ENCODE measurements at regions not wholly inside any gene's neighbourhood (a gene's known extent, or its start where the extent isn't known, plus 50 kb on each side); places are given as distances from the start of the nearest gene placed in this dataset.
"Not testable (repeated sequence)": the region's sequence is repeated elsewhere in the genome, so short reads cannot be mapped to it uniquely, and the experiment has no call there.

DNA sequence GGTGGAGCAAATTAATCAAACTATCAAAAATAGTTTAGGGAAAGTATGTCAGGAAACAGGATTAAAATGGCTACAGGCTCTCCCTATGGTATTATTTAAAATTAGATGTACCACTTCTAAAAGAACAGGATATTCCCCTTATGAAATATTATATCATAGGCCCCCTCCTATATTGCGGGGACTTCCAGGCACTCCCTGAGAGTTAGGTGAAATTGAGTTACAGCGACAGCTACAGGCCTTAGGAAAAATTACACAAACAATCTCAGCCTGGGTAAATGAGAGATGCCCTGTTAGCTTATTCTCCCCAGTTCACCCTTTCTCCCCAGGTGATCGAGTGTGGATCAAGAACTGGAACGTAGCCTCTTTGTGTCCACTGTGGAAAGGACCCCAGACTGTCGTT, 86.7 kb upstream of the DEFB108B start:
- not testable (repeated sequence) for H3K4me1 ChIP-seq (ENCODE audit: insufficient read depth); DNase-seq (ENCODE audit: low spot score); H3K27ac ChIP-seq (ENCODE audit: low read depth); H3K27ac Mint-ChIP-seq; H3K27me3 Mint-ChIP-seq (ENCODE audit: insufficient read depth, low read depth, poor library complexity); H3K9me2 ChIP-seq (ENCODE audit: insufficient read depth); H3K36me3 ChIP-seq (ENCODE audit: insufficient read depth); H4K20me1 ChIP-seq (replicated peaks; ENCODE audit: insufficient read depth); H3K27me3 ChIP-seq (ENCODE audit: insufficient read depth); H3F3A ChIP-seq (replicated peaks; ENCODE audit: low read depth); H3K36me3 Mint-ChIP-seq (ENCODE audit: low read depth); H2AFZ ChIP-seq; ATAC-seq; H3K4me3 ChIP-seq; H3K9me3 Mint-ChIP-seq; H3K4me2 ChIP-seq; H3K4me3 Mint-ChIP-seq; H3K79me2 ChIP-seq (replicated peaks; ENCODE audit: insufficient read depth)
- TF ChIP-seq, protein P1, sequence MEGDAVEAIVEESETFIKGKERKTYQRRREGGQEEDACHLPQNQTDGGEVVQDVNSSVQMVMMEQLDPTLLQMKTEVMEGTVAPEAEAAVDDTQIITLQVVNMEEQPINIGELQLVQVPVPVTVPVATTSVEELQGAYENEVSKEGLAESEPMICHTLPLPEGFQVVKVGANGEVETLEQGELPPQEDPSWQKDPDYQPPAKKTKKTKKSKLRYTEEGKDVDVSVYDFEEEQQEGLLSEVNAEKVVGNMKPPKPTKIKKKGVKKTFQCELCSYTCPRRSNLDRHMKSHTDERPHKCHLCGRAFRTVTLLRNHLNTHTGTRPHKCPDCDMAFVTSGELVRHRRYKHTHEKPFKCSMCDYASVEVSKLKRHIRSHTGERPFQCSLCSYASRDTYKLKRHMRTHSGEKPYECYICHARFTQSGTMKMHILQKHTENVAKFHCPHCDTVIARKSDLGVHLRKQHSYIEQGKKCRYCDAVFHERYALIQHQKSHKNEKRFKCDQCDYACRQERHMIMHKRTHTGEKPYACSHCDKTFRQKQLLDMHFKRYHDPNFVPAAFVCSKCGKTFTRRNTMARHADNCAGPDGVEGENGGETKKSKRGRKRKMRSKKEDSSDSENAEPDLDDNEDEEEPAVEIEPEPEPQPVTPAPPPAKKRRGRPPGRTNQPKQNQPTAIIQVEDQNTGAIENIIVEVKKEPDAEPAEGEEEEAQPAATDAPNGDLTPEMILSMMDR (conservative IDR thresholded peaks at IDR 0.05; ENCODE audit: low read depth in 2 of 2): peak in 1 of 2 experiments; percentile 44; a peak in 2 of 4 replicates
- peaks cover 23% of the 10 kb centered on the region for H3K4me1 Mint-ChIP-seq

DNA sequence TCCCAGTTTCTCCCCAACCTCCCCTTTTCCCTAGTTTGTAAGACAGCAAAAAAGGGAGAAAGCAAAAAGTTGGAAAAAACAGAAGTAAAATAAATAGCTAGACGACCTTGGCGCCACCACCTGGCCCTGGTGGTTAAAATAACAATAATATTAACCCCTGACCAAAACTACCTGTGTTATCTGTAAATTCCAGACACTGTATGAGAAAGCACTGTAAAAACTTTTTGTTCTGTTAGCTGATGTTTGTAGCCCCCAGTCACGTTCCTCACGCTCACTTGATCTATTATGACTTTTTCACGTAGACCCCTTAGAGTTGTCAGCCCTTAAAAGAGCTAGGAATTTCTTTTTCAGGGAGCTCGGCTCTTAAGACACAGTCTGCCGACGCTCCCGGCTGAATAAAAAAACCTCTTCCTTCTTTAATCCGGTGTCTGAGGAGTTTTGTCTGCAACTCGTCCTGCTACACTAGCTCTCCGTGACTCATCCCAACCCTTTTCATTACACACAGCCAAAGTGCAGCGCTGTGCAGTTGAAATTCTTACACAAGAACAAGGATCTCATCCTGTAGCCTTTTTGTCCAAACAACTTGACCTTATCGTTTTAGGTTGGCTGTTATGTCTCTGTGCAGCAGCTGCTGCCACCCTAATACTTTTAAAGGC, 83.9 kb upstream of the DEFB108B start:
- not testable (repeated sequence) for DNase-seq (ENCODE audit: low spot score); H3K27ac Mint-ChIP-seq; H3K36me3 ChIP-seq (ENCODE audit: insufficient read depth); H3K4me3 Mint-ChIP-seq; H2AFZ ChIP-seq; H3K36me3 Mint-ChIP-seq (ENCODE audit: low read depth); ATAC-seq; H3K79me2 ChIP-seq (replicated peaks; ENCODE audit: insufficient read depth); H3K27me3 ChIP-seq (ENCODE audit: insufficient read depth); H3K9me3 Mint-ChIP-seq; H3K27me3 Mint-ChIP-seq (ENCODE audit: insufficient read depth, low read depth, poor library complexity); H4K20me1 ChIP-seq (replicated peaks; ENCODE audit: insufficient read depth); H3K4me3 ChIP-seq; H3F3A ChIP-seq (replicated peaks; ENCODE audit: low read depth); H3K4me2 ChIP-seq; H3K9me2 ChIP-seq (ENCODE audit: insufficient read depth); H3K27ac ChIP-seq (ENCODE audit: low read depth)
- TF ChIP-seq, protein P1 (conservative IDR thresholded peaks at IDR 0.05; ENCODE audit: low read depth in 2 of 2): peak in 1 of 2 experiments; percentile 21; a peak in 2 of 4 replicates
- H3K4me1 ChIP-seq (ENCODE audit: insufficient read depth): peaks cover 12% of the 10 kb centered on the region; the same call in 1 of the 2 replicates
- peaks cover 39% of the 10 kb centered on the region for H3K4me1 Mint-ChIP-seq

DNA sequence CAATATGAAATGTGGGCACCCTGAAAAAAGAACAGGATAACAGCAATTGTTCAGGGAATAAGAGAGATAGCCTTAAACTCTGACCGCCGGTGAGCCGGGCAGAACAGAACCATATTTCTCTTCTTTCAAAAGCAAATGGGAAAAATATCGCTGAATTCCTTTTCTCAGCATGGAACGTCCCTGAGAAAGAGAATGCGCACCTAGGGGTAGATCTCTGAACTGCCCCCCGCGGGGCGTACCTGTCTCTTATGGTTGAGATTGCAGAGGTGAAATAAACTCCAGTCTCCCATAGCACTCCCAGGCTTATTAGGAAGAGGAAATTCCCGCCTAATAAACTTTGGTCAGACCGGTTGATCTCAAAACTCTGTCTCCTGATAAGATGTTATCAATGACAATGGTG, 82.1 kb upstream of the DEFB108B start:
- Histone ChIP-seq H3K4me2 (peak overlapping the region; percentile 48; the same call in 1 of the 2 replicates), H3K4me1 (ENCODE audit: insufficient read depth) (peaks cover 12% of the 10 kb centered on the region; the same call in 1 of the 2 replicates), H2AFZ (peak overlapping the region; percentile 10; the same call in 1 of the 2 replicates)
- H3K4me3 ChIP-seq; ATAC-seq; H3K27me3 Mint-ChIP-seq (ENCODE audit: insufficient read depth, low read depth, poor library complexity); H3K4me3 Mint-ChIP-seq; H3K36me3 Mint-ChIP-seq (ENCODE audit: low read depth); H3F3A ChIP-seq (replicated peaks; ENCODE audit: low read depth); H3K27ac ChIP-seq (ENCODE audit: low read depth); H3K9me3 Mint-ChIP-seq; H3K9me2 ChIP-seq (ENCODE audit: insufficient read depth); H3K27ac Mint-ChIP-seq; H4K20me1 ChIP-seq (replicated peaks; ENCODE audit: insufficient read depth); H3K36me3 ChIP-seq (ENCODE audit: insufficient read depth); H3K27me3 ChIP-seq (ENCODE audit: insufficient read depth); H3K79me2 ChIP-seq (replicated peaks; ENCODE audit: insufficient read depth): not testable (repeated sequence)
- DNase-seq (ENCODE audit: low spot score): peak; percentile 24
- TF ChIP-seq, protein P1 (conservative IDR thresholded peaks at IDR 0.05; ENCODE audit: low read depth in 2 of 2): peak in 1 of 2 experiments; percentile 18; a peak in 1 of 4 replicates
- peaks cover 39% of the 10 kb centered on the region for H3K4me1 Mint-ChIP-seq

DNA sequence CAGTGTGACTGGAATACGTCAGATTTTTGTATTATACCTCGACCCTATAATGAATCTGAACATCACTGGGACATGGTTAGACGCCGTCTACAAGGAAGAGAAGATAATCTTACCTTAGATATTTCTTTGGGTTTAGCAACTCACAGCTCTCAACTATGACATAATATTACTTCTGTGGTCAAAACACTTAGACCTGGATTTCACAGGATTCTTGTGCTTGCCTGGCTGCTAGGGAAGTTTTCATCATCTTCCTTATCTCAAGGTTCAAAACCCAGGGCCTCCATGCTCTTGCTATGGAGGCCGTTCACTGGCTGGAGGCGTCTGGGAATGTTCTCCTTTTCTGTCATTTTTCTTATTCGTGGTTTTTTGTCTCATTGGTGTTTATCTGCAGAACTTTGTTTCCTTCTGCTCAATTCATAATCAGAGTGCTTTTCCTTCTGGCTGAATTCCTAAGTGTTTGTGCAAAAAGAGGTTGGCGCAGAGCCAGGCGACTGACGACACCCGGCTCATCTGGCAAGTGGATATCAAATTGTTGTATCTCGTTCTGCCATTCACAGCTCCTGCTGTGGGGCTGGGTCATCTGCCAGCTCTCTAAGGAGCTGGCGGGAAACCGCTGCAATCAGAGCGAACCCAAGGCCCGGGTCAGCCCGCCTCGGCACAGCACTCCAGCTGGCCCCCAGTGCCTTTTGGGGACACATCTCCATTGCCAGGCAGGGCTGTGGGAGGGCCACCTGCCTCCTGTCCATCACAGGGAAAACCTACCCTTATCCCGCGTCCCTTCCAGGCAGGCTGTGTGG, 68.1 kb upstream of the DEFB108B start:
- H3K4me3 ChIP-seq; H3K27ac Mint-ChIP-seq; H4K20me1 ChIP-seq (replicated peaks; ENCODE audit: insufficient read depth); H3K27me3 ChIP-seq (ENCODE audit: insufficient read depth); H3K36me3 Mint-ChIP-seq (ENCODE audit: low read depth); H2AFZ ChIP-seq; H3K9me2 ChIP-seq (ENCODE audit: insufficient read depth); ATAC-seq; H3K27me3 Mint-ChIP-seq (ENCODE audit: insufficient read depth, low read depth, poor library complexity); H3K4me3 Mint-ChIP-seq; H3K79me2 ChIP-seq (replicated peaks; ENCODE audit: insufficient read depth); DNase-seq (ENCODE audit: low spot score); H3K4me2 ChIP-seq; H3F3A ChIP-seq (replicated peaks; ENCODE audit: low read depth); H3K9me3 Mint-ChIP-seq; H3K27ac ChIP-seq (ENCODE audit: low read depth); H3K36me3 ChIP-seq (ENCODE audit: insufficient read depth): not testable (repeated sequence)
- peaks cover 24% of the 10 kb centered on the region for H3K4me1 Mint-ChIP-seq
- peaks cover 19% of the 10 kb centered on the region for H3K4me1 ChIP-seq (ENCODE audit: insufficient read depth)

Measured in GM23338 (cell line).